Middle frontal gyrus (tissue), 1 donor: ENCODE measurements at regions not wholly inside any gene's neighbourhood (a gene's known extent, or its start where the extent isn't known, plus 50 kb on each side); places are given as distances from the start of the nearest gene placed in this dataset.

Experiments used
- DNase-seq: peaks from one replicate; pipeline ENCODE4 v3.0.0-alpha.2; 2015; ENCODE audit warnings: low spot score; ENCODE audit errors: extremely low spot score

- no peak for DNase-seq
Observed at GRCh38 chr3:176969066-176969465, 228.2 kb downstream of the TBL1XR1 start.

- no peak for DNase-seq
Observed at GRCh38 chr3:176968631-176969030, 228.7 kb downstream of the TBL1XR1 start.

GRCh38 chr3:176967522-176967921 lies 229.8 kb downstream of the TBL1XR1 start:
- no peak for DNase-seq

- no peak for DNase-seq
Observed at GRCh38 chr3:176964661-176965060, 232.6 kb downstream of the TBL1XR1 start.

GRCh38 chr3:176961916-176962315 lies 235.4 kb downstream of the TBL1XR1 start:
- DNase-seq, result no peak

- no peak for DNase-seq
Observed at GRCh38 chr3:176959867-176960266, 237.4 kb downstream of the TBL1XR1 start.

GRCh38 chr3:176958560-176958959 lies 238.7 kb downstream of the TBL1XR1 start:
- no peak for DNase-seq

GRCh38 chr3:176954517-176954916 lies 242.8 kb downstream of the TBL1XR1 start:
- no peak for DNase-seq

GRCh38 chr3:176953106-176954060 lies 243.9 kb downstream of the TBL1XR1 start:
- DNase-seq, result no peak

- DNase-seq, result no peak
Observed at GRCh38 chr3:176951586-176952292, 245.5 kb downstream of the TBL1XR1 start.

GRCh38 chr3:176951144-176951543 lies 246.1 kb downstream of the TBL1XR1 start:
- no peak for DNase-seq

GRCh38 chr3:176950743-176951142 lies 246.5 kb downstream of the TBL1XR1 start:
- no peak for DNase-seq

- DNase-seq, result no peak
Observed at GRCh38 chr3:176948151-176948550, 249.1 kb downstream of the TBL1XR1 start.

GRCh38 chr3:176946202-176946601 lies 251.1 kb downstream of the TBL1XR1 start:
- no peak for DNase-seq

- no peak for DNase-seq
Observed at GRCh38 chr3:176942305-176942704, 255.0 kb downstream of the TBL1XR1 start.

- no peak for DNase-seq
Observed at GRCh38 chr3:176941689-176942088, 255.6 kb downstream of the TBL1XR1 start.

- DNase-seq, result peak; percentile 78
Observed at GRCh38 chr3:176939022-176939817, 258.1 kb downstream of the TBL1XR1 start.

- DNase-seq, result no peak
Observed at GRCh38 chr3:176937994-176938393, 259.3 kb downstream of the TBL1XR1 start.

- DNase-seq, result no peak
Observed at GRCh38 chr3:176937541-176937940, 259.7 kb downstream of the TBL1XR1 start.

GRCh38 chr3:176935194-176935888 lies 261.9 kb downstream of the TBL1XR1 start:
- DNase-seq, result no peak

GRCh38 chr3:176934698-176935097 lies 262.6 kb downstream of the TBL1XR1 start:
- DNase-seq, result no peak
